GOT3 (cell line): ENCODE measurements at regions not wholly inside any gene's neighbourhood (a gene's known extent, or its start where the extent isn't known, plus 50 kb on each side); places are given as distances from the start of the nearest gene placed in this dataset.
"Not testable (repeated sequence)": the region's sequence is repeated elsewhere in the genome, so short reads cannot be mapped to it uniquely, and the experiment has no call there.

Source experiments
- DNase-seq: peaks from one replicate; lab custom pipeline; 2025; ENCODE audit warnings: mixed read lengths; lab: John Stamatoyannopoulos, UW

DNA sequence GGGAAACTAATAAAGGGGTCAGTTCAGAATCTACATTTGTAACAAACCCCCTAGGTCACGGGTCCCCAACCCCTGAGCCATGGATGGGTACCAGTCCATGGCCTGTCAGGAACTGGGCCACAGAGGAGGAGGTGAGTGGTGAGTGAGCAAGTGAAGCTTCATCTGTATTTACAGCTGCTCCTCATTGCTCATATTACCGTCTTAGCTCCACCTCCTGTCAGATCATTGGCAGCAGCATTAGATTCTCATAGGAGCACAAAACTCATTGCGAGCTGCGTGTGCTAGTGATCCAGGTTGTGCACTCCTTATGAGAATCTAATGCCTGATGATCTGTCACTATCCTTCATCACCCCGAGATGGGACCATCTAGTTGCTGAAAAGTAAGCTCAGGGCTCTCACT, 88.4 kb upstream of the MPP7 start:
- no peak for DNase-seq

DNA sequence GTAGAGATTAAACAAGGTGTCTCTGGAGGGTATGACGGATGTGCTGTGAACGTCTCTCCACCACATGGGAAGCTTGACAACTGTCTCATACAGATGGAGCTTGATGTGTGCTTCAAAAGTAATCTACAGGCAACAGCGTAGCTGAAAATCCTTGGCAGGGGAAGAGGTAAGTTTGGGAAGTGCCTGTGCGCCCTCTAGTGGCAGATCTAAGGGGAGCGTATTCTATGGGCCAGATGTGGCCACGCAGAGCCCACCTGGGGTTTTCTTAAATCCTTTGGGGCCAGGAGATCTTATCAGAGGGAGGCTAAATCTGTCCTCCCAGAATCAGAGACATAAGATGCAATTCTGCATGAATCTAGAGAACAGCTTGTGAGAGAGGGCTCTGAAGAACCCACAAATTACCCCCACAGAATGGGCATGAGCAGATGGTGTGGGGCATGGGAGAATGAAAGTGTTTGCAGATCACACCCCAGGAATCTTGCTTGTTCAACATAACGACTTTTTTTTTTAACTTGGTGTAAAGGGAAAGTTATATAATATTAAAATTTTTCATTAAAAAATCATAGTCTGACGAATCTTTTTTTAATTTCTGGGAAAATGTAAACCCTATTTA, 91.2 kb upstream of the MPP7 start:
- no peak for DNase-seq

DNA sequence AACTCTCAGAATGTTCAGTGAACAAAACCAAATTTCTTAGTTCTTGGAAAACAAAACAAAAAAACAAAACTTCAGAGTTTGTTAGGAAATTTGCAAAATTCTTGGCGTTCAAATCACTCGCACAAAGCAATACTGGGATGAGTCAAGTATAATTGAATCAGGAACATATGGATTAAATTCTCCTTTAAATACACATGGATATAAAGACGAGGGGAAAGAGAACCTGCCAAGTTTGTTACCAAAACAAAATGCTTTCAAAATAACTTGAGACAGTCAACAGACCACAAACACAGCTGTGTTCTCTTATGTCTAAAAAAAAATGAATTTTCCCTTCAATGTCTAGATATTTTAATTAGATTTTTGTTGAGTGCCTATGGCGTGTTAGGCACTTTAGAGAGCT, 93.5 kb upstream of the MPP7 start:
- DNase-seq: no peak

DNA sequence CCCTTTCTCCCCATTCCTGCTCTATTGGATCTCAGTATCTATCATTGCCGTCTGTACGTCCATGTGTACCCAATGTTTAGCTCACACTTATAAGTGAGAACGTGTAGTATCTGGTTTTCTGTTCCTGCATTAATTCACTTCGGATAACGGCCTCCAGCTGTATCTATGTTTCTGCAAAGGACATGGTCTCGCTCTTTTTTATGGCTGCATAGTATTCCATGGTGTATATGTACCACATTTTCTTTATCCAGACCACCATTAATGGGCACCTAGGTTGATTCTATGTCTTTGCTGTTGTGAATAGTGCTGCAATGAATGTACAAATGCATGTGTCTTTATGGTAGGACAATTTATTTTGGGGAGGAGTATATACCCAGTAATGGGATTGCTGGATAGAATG, 94.4 kb upstream of the MPP7 start:
- DNase-seq: no peak

DNA sequence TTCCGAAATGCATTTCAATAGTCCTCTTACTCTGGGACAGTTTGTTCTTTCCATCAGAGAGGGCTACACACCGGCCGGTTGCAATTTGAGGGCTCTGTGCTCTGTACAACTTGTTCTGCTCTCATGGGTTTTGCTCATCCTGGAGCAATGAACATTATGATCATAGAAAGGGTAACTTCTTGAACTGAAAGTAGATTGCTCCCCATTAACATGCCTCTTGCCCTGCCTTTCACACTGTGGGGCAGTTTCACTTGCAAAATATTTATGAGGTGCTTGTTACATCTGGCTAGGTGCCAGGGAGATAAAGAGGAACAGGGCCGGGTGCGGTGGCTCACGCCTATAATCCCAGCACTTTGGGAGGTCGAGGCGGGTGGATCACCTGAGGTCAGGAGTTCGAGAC, 97.3 kb upstream of the MPP7 start:
- DNase-seq: no peak

DNA sequence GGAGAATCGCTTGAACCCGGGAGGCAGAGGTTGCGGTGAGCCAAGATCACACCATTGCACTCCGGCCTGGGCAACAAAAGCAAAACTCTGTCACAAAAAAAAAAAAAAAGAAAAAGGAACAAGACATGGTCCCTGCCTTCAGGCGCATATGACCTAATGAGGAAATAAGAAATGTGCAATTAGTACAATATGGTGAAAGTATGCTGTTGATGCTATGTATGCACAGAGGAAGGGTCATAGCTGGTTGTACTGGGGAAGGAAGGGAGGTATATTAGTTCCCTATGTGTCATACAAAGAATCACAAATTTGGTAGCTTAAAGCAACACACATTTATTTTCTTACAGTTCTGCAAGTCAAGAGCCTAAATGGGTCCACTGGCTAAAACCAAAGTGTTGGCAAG, 97.8 kb upstream of the MPP7 start:
- no peak for DNase-seq

DNA sequence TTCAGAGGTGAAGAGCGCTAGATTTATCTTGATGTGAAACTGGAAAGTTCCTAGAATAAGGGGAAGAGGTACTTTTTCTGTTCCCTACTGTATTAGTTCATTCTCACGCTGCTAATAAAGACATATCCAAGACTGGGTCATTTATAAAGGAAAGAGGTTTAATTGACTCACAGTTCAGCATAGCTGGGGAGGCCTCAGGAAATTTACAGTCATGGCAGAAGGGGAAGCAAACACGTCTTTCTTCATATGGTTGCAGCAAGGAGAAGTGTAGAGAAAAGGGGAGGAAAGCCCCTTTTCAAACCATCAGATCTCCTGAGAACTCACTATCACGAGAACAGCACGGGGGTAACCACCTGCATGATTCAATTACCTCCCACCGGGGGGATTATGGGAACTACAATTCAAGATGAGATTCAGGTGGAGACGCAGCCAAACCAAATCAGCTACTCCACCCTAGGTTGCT, 99.8 kb upstream of the MPP7 start:
- DNase-seq: not testable (repeated sequence)

DNA sequence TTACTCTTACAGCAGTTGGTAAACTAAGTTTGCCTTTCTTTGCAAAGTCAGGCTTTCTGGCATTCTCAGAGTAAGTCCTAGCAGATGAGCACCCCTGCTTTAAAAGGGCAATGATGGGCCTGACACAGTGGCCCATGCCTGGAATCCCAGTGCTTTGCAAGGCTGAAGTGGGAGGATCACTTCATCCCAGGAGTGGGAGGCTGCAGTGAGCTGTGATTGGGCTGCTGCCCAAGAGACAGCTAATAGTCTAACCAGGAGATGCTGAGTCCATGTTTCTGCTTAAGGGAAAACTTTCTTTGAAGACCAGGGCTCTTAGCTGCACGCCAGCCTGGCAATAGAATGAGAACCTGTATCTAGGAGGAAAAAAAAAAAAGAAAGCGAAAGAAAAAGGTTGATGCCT, 100.2 kb upstream of the MPP7 start:
- no peak for DNase-seq

DNA sequence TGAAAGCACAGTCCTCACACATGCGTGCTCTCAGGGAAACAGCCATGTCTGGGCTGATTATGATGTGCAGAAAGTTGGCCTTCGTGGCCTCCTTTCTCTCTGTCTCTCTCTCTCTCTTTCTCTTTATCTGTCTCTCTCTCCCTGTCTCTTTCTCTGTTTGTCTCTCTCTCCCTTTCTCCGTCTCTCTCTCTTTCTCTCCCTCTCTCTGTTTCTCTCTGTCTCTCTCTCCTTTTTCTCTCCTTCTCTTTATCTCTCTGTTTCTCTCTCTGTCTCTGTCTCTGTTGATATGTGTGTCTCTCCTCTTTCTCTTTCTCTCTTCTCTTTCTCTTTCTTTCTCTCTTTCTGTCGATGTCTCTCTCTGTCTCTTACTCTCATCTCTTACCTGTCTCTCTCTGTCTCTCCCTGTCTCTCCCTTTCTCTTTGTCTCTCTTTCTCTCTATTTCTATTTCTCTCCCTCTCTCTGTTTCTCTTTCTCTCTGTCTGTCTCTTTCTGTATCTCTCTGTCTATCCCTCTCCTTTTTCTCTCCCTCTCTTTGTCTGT, 105.4 kb upstream of the MPP7 start:
- no peak for DNase-seq

DNA sequence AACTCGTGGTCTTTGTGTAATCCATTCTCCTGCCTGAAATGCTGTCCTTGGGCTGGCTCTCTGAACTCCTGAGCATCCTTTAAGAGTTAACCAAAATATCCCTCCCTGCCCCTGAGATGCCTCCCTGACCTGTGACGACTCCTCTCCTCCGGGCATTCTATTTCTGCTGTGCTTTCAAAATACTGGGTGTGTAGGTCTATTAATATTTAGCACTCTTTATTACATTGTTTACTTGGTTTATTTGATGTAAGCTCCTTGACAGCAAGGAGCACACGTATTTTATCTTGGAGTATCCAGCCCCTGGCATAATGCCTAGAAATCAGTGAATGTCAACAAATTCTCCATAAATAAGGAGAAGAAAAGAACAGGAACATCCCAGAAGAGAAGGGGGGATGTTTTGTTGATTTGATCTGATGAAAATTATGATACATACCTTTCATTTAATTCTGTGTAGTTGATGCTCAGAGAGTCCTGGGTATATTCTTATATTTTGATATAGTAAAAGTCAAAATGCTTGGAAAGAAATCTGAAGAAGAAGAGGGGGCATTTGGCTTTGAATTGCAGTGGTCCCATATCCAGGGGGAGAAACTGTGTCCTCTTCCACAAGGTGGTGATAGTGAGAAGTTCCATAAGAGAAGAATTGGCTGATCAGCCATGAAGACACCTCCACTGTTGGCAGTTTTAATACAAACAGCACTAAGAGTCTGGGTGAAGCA, 107.7 kb upstream of the MPP7 start:
- DNase-seq: no peak

DNA sequence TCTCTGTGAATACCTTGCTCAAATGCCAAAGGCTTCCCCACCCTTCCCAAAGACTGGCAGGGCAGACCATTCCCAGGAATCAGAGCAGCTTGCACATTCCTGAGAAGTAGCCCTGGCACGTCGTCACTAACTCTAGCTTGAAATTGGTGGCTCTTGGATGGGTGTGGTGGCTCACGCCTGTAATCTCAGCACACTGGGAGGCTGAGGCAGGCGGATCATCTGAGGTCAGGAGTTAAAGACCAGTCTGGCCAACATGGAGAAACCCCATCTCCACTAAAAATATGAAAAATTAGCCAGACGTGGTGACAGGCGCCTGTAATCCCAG, 108.2 kb upstream of the MPP7 start:
- DNase-seq: no peak

DNA sequence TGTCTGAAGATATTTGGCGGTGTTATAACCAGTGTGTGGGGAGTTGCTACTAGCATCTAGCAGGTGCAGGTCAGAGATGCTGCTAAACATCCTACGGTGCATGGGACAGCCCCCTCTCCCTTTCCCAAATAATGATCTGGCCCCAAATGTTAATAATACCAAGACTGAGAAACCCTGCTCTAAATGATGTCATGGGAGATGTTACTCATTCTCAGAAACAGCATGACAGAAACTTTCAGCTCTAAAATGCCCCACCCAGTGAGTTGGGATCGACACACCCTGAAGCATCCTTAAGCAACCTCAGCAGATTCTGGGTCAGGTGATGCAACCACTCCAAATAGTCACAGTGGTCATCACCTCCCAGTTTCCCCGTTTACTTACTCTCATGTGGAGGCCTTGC, 108.8 kb upstream of the MPP7 start:
- DNase-seq: no peak

DNA sequence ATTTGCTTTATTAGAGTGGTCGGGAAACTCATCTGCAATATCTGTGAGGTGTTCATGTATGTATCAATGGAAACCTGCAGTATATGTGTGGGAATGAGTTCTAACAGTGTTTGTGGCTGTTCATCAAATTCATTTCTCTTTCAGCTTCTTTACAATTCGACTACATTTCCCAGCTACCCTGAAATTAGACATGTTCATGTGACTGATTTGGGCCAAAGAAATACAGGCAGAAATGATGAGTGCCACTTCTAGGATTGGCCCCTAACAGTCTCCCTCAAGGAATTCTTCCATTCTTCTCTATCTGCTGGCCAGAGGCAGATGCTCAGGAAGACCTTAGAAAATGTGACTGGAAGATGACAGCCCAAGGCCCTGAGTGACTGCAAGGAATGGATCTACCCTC, 114.8 kb upstream of the WAC start:
- DNase-seq: no peak

DNA sequence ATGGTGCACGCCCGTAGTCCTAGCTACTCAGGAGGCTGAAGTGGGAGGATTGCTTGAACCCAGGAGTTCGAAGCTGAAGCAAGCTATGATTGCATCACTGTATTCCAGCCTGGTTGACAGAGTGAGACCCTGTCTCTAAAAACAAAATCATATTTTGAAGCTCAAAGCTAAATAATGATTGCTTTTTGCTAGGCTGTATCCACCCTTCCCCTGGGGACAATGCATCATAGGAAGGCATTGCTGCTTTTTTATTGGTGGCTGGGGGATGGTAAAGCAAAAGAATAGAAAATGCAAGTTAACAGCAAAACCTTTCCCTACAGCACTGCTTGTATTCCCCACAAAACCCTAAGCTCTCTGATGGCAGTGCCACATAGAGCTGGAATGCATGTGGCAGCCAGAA, 107.5 kb upstream of the WAC start:
- no peak for DNase-seq

DNA sequence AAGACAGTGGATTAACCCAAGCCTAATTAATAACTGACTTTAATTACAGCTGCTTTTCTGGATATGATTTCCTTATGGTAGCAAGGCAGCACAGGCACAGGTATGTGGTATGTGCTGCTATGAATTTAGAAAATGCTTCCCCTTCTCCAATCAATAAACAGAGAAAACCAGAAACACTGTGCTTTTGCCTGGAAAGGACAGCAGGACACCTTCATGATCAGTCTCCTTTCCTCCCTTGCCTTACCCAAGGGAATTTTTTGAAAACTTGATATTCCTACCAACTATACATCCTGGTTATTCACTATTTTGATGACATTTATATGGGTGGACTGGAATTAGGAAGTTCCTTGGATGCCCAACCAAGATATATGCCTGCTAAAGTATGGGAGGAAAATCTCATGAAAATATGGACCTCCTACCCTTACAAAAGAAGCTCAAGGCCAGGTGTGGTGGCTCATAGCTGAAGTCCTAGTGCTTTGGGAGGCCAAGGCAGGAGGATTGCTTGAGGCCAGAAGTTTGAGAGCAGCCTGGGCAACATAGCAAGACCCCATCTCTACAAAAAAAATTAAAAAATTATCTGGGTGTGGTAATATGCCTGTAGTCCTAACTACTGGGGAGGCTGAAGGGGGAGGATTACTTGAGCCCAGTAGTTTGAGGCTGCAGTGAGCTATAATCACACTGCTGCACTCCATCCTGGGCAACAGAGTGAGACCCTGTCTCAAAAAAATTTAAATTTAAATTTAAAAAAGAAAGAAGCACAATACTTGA, 106.3 kb upstream of the WAC start:
- DNase-seq: no peak

DNA sequence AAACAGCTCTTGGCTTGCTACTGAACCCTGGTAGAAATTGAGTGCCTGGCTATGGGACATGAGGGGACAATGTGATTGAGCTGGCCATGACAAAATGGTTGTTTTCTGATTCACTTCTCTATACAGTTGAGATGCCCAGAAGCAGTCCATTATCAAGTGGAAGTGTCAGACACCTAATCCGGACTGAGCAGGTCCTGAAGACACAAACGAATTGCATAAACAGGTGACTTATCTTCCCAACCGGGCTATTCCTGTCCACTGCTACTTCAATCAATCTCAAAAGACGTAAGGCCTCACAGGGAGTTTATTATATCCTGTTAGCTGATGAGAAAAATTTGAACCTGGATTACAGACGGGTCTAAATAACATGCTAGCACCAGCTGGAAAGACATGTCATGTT, 105.5 kb upstream of the WAC start:
- DNase-seq: no peak

DNA sequence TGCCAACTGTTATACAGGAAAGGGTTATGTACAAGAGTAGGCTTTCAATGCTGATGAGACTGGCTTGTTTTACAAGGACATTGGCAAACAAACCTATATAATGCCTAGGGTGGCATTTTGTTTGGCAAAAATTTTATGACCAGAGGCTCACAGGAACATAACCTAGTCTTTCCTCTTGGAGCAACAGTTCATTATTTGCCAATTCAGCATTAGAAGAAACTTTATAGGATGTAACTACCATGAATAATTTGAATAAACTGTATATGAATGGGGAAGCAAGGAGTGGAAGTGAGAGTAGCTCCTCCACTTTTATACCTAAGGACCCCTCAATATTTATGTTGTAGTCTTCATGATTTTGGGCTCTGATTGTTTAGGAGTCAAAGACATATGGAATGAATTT, 103.9 kb upstream of the WAC start:
- no peak for DNase-seq

DNA sequence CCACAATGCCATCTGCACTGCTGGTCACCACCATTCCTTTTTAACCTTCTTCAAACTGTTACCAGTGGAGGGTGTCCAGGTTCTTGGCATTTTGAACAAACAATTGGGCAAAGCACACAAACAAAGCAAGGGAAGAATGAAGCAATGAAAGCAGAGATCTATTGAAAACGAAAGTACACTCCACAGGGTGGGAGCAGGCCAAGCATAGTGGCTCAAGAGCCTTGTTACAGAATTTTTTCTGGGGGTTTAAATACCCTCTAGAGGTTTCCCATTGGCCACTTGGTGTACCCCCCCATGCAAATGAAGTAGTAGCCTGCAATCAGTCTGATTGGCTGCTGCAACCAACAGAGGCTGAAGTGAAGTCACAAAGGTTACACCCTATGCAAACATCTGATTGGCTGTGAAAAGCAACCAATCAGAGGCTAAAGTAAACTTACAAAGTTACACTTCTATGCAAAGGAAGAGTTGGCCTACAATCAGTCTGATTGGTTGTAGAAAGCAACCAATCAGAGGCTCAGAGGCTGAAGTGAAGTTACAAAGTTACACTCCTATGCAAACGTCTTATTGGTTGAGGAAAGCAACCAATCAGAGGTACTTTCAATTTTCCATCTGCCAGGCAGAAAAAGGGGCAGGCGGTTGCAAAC, 103.2 kb upstream of the WAC start:
- no peak for DNase-seq

DNA sequence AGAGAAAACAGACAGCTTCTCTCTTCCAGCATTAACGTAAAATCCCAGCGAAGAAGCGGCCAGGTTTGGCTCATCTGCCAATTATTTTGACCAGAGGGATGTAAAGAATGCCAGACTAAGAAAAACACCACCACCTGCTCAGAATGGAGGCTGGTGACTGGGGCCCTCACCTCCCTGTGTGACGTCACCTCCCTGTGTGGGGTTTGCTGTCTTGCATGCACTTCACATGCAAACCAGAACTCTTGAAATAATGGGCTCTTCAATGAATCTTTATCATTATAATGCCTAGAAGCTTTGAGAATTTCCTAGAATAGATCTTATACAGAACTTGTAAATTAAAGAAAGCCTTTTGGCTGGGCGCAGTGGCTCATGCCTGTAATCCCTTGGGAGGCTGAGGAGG, 101.8 kb upstream of the WAC start:
- no peak for DNase-seq

DNA sequence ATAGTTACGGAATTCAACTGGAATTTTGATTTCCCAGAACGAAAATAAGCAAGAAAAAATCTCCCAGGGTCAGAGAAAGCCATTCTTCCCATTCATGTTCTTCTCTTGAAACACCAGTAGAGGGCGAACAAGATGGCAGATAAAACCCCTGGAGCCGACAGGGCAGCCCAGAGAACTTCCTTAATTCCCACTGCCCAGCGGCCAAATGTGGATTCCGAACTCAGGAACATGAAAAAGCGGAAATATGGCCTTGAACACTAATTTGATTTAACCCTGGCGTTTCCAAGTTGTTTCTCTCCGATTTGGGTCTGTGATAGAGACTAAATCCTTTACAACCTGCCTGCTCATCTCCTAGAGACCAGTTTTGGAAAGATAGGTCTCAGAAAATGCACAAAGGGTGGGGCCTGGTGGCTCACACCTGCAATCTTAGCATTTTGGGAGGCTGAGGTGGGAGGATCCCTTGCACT, 100.7 kb upstream of the WAC start:
- no peak for DNase-seq

DNA sequence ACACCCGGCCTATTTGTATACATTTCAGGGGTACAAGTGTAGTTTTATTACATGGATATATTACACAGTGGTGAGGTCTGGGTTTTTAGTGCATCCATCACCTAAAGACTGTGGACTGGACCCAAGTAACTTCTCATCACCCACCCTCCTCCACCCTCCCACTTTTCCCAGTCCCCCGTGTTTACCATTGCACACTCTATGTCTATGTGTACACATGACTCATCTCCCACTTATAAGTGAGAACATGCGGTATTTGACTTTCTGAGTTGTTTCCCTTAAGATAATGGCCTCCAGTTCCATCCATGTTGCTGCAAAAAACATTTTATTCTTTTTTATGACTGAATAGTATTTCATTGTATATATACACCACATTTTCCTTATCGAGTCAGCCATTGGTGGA, 98.9 kb upstream of the WAC start:
- no peak for DNase-seq

DNA sequence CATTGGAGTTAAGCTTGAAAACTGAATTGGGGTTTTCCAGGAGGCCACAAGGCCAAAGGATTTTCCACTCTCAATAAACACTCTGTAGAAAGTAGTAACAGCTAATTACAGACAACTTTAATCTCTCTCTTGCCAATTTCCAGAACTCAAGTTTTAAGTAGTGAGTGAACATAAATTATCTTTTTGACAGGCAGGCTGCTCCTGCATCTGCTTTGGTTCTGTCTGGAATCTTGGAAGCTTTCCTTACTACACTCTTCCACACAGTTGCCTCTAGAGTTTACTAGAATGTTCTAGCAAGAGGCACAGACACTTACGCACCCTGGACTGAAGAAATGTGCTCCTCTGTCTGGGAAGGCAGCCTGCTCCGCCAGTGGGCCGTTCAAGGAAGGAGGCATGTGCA, 90.5 kb upstream of the WAC start:
- no peak for DNase-seq

DNA sequence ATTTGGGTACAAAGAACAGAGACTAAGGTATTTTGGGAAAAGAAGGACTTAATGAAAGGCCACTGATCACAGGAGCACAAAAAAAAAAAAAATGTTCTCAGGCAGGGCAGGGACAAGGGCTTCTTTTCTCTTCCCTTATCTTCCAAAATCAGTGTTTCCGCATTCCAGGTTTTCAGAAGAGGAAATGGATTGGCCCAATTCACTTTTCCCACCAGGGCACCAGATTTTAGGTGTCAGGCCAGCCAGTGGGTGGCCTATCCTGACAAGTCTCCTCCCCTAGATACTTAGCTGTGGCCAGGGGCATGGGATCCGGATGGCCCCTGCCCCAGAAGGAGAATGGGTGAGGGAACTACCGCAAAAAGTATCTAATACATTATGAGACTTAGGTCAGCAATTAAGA, 88.9 kb upstream of the WAC start:
- no peak for DNase-seq
